ENCODE measurements at regions not wholly inside any gene's neighbourhood (a gene's known extent, or its start where the extent isn't known, plus 50 kb on each side); places are given as distances from the start of the nearest gene placed in this dataset.

- TF ChIP-seq ZFX (IDR thresholded peaks at IDR 0.05; ENCODE audit: borderline replicate concordance) (no peak), CTCF (IDR thresholded peaks at IDR 0.05) (no peak)
- H3K27ac ChIP-seq = no peak overlapping the region
These were observed 249.8 kb downstream of the LMO4 start for GRCh38 chr1:87578464-87578863.

GRCh38 chr1:87583459-87583858 is 254.8 kb downstream of the LMO4 start:
- no peak for TF ChIP-seq ZFX (IDR thresholded peaks at IDR 0.05; ENCODE audit: borderline replicate concordance)
- no peak for TF ChIP-seq CTCF (IDR thresholded peaks at IDR 0.05)
- H3K27ac ChIP-seq = no peak overlapping the region

- no peak overlapping the region for H3K27ac ChIP-seq
- TF ChIP-seq ZFX (IDR thresholded peaks at IDR 0.05; ENCODE audit: borderline replicate concordance) (no peak), CTCF (IDR thresholded peaks at IDR 0.05) (no peak)
These were observed 255.9 kb downstream of the LMO4 start for GRCh38 chr1:87584586-87584985.

- no peak overlapping the region for H3K27ac ChIP-seq
- no peak for TF ChIP-seq ZFX (IDR thresholded peaks at IDR 0.05; ENCODE audit: borderline replicate concordance)
- TF ChIP-seq CTCF (IDR thresholded peaks at IDR 0.05) = no peak
These were observed 257.8 kb downstream of the LMO4 start for GRCh38 chr1:87586501-87586900.

GRCh38 chr1:87588495-87588894 is 259.8 kb downstream of the LMO4 start:
- H3K27ac ChIP-seq = no peak overlapping the region
- no peak for TF ChIP-seq CTCF (IDR thresholded peaks at IDR 0.05)
- no peak for TF ChIP-seq ZFX (IDR thresholded peaks at IDR 0.05; ENCODE audit: borderline replicate concordance)

- TF ChIP-seq CTCF (IDR thresholded peaks at IDR 0.05) (no peak), ZFX (IDR thresholded peaks at IDR 0.05; ENCODE audit: borderline replicate concordance) (no peak)
- no peak overlapping the region for H3K27ac ChIP-seq
These were observed 262.8 kb downstream of the LMO4 start for GRCh38 chr1:87591492-87591891.

GRCh38 chr1:87592156-87592555 is 263.5 kb downstream of the LMO4 start:
- no peak overlapping the region for H3K27ac ChIP-seq
- TF ChIP-seq CTCF (IDR thresholded peaks at IDR 0.05) (no peak), ZFX (IDR thresholded peaks at IDR 0.05; ENCODE audit: borderline replicate concordance) (no peak)
